HG03575 (cell line): ENCODE measurements at regions not wholly inside any gene's neighbourhood (a gene's known extent, or its start where the extent isn't known, plus 50 kb on each side); places are given as distances from the start of the nearest gene placed in this dataset.

ENCODE experiments used
- ATAC-seq: cut with Tn5 transposase; IDR thresholded peaks from one replicate; pipeline ENCODE4 v1.9.1; 2021; ENCODE audit not compliant: unreplicated experiment, insufficient number of reproducible peaks, low FRiP score; ENCODE audit errors: extremely low read depth

GRCh38 chr6:87791485-87791884 is 89.5 kb upstream of the AKIRIN2 start:
- no peak for ATAC-seq

GRCh38 chr6:87791029-87791428 is 89.0 kb upstream of the AKIRIN2 start:
- no peak for ATAC-seq

GRCh38 chr6:87789900-87790290 is 87.9 kb upstream of the AKIRIN2 start:
- ATAC-seq: no peak

GRCh38 chr6:87789198-87789899 is 87.3 kb upstream of the AKIRIN2 start:
- no peak for ATAC-seq

GRCh38 chr6:87788141-87788540 is 86.1 kb upstream of the AKIRIN2 start:
- ATAC-seq: no peak

- no peak for ATAC-seq
Observed at GRCh38 chr6:87785229-87785862, 83.3 kb upstream of the AKIRIN2 start.

GRCh38 chr6:87784690-87785089 is 82.7 kb upstream of the AKIRIN2 start:
- no peak for ATAC-seq

- no peak for ATAC-seq
Observed at GRCh38 chr6:87784051-87784450, 82.0 kb upstream of the AKIRIN2 start.

- no peak for ATAC-seq
Observed at GRCh38 chr6:87779542-87779941, 77.5 kb upstream of the AKIRIN2 start.

- ATAC-seq: no peak
Observed at GRCh38 chr6:87772597-87773530, 70.8 kb upstream of the AKIRIN2 start.

GRCh38 chr6:87767478-87767877 is 65.4 kb upstream of the AKIRIN2 start:
- no peak for ATAC-seq

- ATAC-seq: no peak
Observed at GRCh38 chr6:87766211-87766610, 64.2 kb upstream of the AKIRIN2 start.

GRCh38 chr6:87763901-87764300 is 61.9 kb upstream of the AKIRIN2 start:
- no peak for ATAC-seq

GRCh38 chr6:87763276-87763675 is 61.2 kb upstream of the AKIRIN2 start:
- no peak for ATAC-seq

GRCh38 chr6:87762116-87762515 is 60.1 kb upstream of the AKIRIN2 start:
- ATAC-seq: no peak

GRCh38 chr6:87757792-87758191 is 55.8 kb upstream of the AKIRIN2 start:
- no peak for ATAC-seq

GRCh38 chr6:87756858-87757257 is 54.8 kb upstream of the AKIRIN2 start:
- ATAC-seq: peak; percentile 83

GRCh38 chr6:87755708-87756671 is 54.0 kb upstream of the AKIRIN2 start:
- ATAC-seq: no peak

GRCh38 chr6:87754828-87755227 is 52.8 kb upstream of the AKIRIN2 start:
- peak; percentile 54 for ATAC-seq
